ENCODE measurements at regions not wholly inside any gene's neighbourhood (a gene's known extent, or its start where the extent isn't known, plus 50 kb on each side); places are given as distances from the start of the nearest gene placed in this dataset.

DNA sequence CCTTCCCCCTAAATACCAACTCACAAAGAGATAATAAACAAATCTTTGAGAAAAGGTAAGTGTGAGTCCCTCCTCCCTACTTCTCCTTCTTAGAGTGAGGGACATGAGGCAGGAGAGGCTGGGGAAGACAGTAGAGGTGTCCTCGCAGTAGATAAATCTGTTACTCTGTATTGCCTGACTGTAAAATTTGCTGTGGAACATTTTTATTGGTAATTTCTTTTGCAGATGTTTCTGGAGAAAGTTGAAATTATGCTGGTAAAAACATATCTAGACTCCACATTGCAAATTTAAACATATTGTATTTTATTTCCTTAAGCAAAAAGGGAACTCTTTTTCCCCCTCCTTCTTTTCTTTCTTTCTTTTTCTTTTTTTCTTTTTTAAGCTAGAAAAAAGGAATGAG, 58.5 kb downstream of the PLCE1 start:
- H3K36me3 ChIP-seq (replicated peaks in 1 of 2; ENCODE audit: control insufficient read depth in 1 of 2, insufficient read depth in 2 of 2, low read length in 2 of 2), result no peaks in the 10 kb centered on the region
- Mint-ChIP-seq H3K4me1 (no peaks in the 10 kb centered on the region), H3K4me3 (no peak overlapping the region), H3K27ac (no peak overlapping the region), H3K27me3 (ENCODE audit: low read depth in 3 of 3) (peaks cover 0 to 2% (median 0%) of the 10 kb centered on the region in 3 donors), H3K36me3 (no peaks in the 10 kb centered on the region), H3K9me3 (peaks cover 0 to 4% (median 0%) of the 10 kb centered on the region in 7 donors)
- no peak overlapping the region for H3K4me2 ChIP-seq (replicated peaks; ENCODE audit: extremely low read depth, low read length, poor library complexity, severe bottlenecking)
- TF ChIP-seq, protein P1, sequence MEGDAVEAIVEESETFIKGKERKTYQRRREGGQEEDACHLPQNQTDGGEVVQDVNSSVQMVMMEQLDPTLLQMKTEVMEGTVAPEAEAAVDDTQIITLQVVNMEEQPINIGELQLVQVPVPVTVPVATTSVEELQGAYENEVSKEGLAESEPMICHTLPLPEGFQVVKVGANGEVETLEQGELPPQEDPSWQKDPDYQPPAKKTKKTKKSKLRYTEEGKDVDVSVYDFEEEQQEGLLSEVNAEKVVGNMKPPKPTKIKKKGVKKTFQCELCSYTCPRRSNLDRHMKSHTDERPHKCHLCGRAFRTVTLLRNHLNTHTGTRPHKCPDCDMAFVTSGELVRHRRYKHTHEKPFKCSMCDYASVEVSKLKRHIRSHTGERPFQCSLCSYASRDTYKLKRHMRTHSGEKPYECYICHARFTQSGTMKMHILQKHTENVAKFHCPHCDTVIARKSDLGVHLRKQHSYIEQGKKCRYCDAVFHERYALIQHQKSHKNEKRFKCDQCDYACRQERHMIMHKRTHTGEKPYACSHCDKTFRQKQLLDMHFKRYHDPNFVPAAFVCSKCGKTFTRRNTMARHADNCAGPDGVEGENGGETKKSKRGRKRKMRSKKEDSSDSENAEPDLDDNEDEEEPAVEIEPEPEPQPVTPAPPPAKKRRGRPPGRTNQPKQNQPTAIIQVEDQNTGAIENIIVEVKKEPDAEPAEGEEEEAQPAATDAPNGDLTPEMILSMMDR (IDR thresholded peaks at IDR 0.05), result no peak
- intact Hi-C loops (cut with micrococcal nuclease), result no loop called here
- H3K79me2 ChIP-seq (ENCODE audit: insufficient read depth, low read length), result no peaks in the 10 kb centered on the region
- no peak for DNase-seq
- H3K27ac ChIP-seq (ENCODE audit: low read depth in 1 of 2, low read length in 2 of 2), result no peak overlapping the region
- H4K20me1 ChIP-seq (ENCODE audit: insufficient read depth, low read length), result no peaks in the 10 kb centered on the region
- no peaks in the 10 kb centered on the region for H3K4me1 ChIP-seq (ENCODE audit: control insufficient read depth in 1 of 2, insufficient read depth in 2 of 2, low read length in 2 of 2)
- H2AFZ ChIP-seq (ENCODE audit: insufficient read depth, low read depth, low read length, poor library complexity, severe bottlenecking), result no peak overlapping the region
- no peaks in the 10 kb centered on the region for H3K27me3 ChIP-seq (ENCODE audit: control insufficient read depth in 2 of 2, insufficient read depth in 2 of 2, low read length in 2 of 2)
- no peak overlapping the region for H3K4me3 ChIP-seq (replicated peaks in 1 of 3; ENCODE audit: low read depth in 2 of 3, low read length in 3 of 3)
- no CpG with 5 or more reads among the region's 1 CpG for WGBS (ENCODE audit: insufficient coverage)
- no peak overlapping the region for H3K9ac ChIP-seq (ENCODE audit: insufficient read depth, low read length, poor library complexity, severe bottlenecking)
- H3K9me3 ChIP-seq (replicated peaks in 1 of 2; ENCODE audit: control insufficient read depth in 1 of 2, insufficient read depth in 1 of 2, low read length in 2 of 2), result no peaks in the 10 kb centered on the region

DNA sequence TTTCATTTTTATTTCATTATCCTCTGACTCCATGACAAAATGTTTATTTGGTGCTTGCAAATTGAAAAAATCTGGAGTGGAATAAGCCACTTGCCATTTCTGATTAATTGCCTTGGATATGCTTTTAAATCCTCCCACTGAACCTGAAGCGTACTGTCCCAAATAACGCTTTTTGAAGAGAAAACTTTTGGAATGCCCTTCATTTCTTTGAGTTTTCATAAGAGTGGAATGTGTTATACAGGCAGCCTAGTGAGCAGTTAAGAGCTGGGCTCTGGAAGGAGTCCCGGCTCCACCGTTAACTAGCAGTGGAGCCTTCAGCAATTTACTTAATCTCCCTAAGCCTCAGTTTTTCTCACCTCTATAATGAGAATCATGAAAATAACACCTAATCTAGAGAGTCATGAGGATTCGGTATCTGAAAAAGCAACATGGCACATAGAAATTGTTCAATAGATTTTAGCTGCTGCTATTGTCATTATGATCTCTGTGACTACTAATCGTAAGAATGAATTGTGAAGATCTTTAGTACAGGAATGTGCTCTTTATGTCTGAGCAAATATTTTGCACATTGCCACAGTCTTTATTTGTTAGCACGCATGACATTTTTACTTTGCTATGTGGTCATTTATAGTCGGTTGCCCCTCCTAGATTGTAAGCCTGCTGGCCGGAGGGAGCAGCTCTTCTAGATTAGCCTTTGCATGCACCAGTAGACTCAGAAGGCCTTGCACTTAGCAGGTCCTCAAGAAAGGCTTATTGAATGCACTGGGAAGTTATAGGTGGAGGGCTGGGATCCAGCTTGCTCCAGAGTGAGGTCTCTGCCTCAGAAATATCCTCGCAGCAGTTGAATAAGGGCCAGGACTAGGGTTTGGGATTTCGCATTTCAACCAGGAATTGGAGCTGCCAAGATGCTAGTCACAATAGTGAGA, 59.4 kb downstream of the PLCE1 start:
- no peak for DNase-seq
- 90% methylated on average over 5 of the region's 11 CpGs for WGBS (ENCODE audit: insufficient coverage)
- Histone ChIP-seq H3K36me3 (replicated peaks in 1 of 2; ENCODE audit: control insufficient read depth in 1 of 2, insufficient read depth in 2 of 2, low read length in 2 of 2) (no peaks in the 10 kb centered on the region), H2AFZ (ENCODE audit: insufficient read depth, low read depth, low read length, poor library complexity, severe bottlenecking) (no peak overlapping the region), H3K79me2 (ENCODE audit: insufficient read depth, low read length) (no peaks in the 10 kb centered on the region), H3K4me3 (replicated peaks in 1 of 3; ENCODE audit: low read depth in 2 of 3, low read length in 3 of 3) (no peak overlapping the region), H3K4me2 (replicated peaks; ENCODE audit: extremely low read depth, low read length, poor library complexity, severe bottlenecking) (no peak overlapping the region), H3K27ac (ENCODE audit: low read depth in 1 of 2, low read length in 2 of 2) (no peak overlapping the region), H4K20me1 (ENCODE audit: insufficient read depth, low read length) (no peaks in the 10 kb centered on the region), H3K9ac (ENCODE audit: insufficient read depth, low read length, poor library complexity, severe bottlenecking) (no peak overlapping the region), H3K4me1 (ENCODE audit: control insufficient read depth in 1 of 2, insufficient read depth in 2 of 2, low read length in 2 of 2) (no peaks in the 10 kb centered on the region), H3K27me3 (ENCODE audit: control insufficient read depth in 2 of 2, insufficient read depth in 2 of 2, low read length in 2 of 2) (no peaks in the 10 kb centered on the region), H3K9me3 (replicated peaks in 1 of 2; ENCODE audit: control insufficient read depth in 1 of 2, insufficient read depth in 1 of 2, low read length in 2 of 2) (no peaks in the 10 kb centered on the region)
- H3K27ac Mint-ChIP-seq, result no peak overlapping the region
- peaks cover 0 to 2% (median 0%) of the 10 kb centered on the region in 3 donors for H3K27me3 Mint-ChIP-seq (ENCODE audit: low read depth in 3 of 3)
- TF ChIP-seq, protein P1 (IDR thresholded peaks at IDR 0.05), result no peak
- H3K4me1 Mint-ChIP-seq, result no peaks in the 10 kb centered on the region
- no peaks in the 10 kb centered on the region for H3K36me3 Mint-ChIP-seq
- intact Hi-C loops (cut with micrococcal nuclease), result no loop called here
- no peak overlapping the region for H3K4me3 Mint-ChIP-seq
- H3K9me3 Mint-ChIP-seq, result peaks cover 0 to 4% (median 0%) of the 10 kb centered on the region in 7 donors

Measured in CD14-positive monocyte (primary cell).